ENCODE measurements at regions not wholly inside any gene's neighbourhood (a gene's known extent, or its start where the extent isn't known, plus 50 kb on each side); places are given as distances from the start of the nearest gene placed in this dataset.

GRCh38 chr11:81669935-81670543, 1063.6 kb downstream of the FAM181B start:
- TF ChIP-seq EZH2 (IDR thresholded peaks at IDR 0.05; ENCODE audit: borderline replicate concordance, low read length) (no peak), CTCF (IDR thresholded peaks at IDR 0.05; ENCODE audit: low read length) (no peak)

Measured in OCI-LY1 (cell line).